ENCODE measurements at regions not wholly inside any gene's neighbourhood (a gene's known extent, or its start where the extent isn't known, plus 50 kb on each side); places are given as distances from the start of the nearest gene placed in this dataset.

DNA sequence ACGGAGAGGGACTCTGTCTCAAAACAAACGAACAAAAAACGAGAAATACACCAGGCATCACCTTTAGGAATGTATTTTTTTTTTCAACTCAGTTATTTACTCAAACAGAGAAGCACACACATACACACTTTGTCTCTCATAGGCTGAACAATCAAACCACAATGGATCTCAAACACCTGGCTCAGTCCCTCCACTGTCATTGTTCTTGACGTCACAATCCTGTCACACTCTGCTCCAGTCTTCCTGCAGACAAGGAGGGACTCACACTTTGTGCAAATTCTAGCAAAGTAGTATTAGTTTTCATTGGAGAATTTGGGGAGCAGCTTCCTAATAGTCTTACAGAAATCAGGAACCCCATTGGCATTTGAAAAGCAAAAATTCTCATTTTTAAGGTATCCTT, 727.8 kb downstream of the BCL11B start:
- Histone ChIP-seq H3K4me1 (ENCODE audit: control insufficient read depth in 3 of 3, insufficient read depth in 3 of 3, low read length in 3 of 3) (no peaks in the 10 kb centered on the region), H3K27ac (ENCODE audit: low read depth, low read length) (no peak overlapping the region), H3K36me3 (ENCODE audit: control insufficient read depth in 3 of 3, insufficient read depth in 3 of 3, low read length in 3 of 3) (no peaks in the 10 kb centered on the region), H3K9me3 (ENCODE audit: control insufficient read depth in 3 of 3, low read length in 3 of 3) (no peaks in the 10 kb centered on the region), H3K27me3 (ENCODE audit: control insufficient read depth in 3 of 3, insufficient read depth in 3 of 3, low read length in 3 of 3) (no peaks in the 10 kb centered on the region), H3K9ac (ENCODE audit: low read depth in 1 of 3, low read length in 3 of 3) (no peak overlapping the region), H3K4me3 (ENCODE audit: low read length in 3 of 3) (no peak overlapping the region)

DNA sequence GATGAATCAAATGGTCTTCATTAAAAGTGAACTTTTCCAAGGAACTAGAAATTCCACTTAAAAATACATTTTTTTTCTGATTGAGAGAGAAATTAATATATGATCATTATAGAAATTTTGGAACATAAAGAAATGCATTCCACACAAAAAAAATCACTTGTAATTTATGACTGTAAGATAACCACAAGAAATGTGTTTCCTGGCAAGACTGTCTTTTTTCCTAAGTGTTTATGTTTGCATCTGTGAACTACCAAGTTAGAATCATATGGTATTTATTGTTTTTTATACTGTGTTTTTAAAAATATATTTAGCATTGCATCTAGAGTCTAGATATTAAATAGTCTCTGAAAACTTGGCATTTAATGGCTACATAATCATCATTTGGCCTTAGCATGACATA, 726.8 kb downstream of the BCL11B start:
- H3K36me3 ChIP-seq (ENCODE audit: control insufficient read depth in 3 of 3, insufficient read depth in 3 of 3, low read length in 3 of 3), result no peaks in the 10 kb centered on the region
- no peak overlapping the region for H3K27ac ChIP-seq (ENCODE audit: low read depth, low read length)
- H3K9me3 ChIP-seq (ENCODE audit: control insufficient read depth in 3 of 3, low read length in 3 of 3), result no peaks in the 10 kb centered on the region
- no peaks in the 10 kb centered on the region for H3K4me1 ChIP-seq (ENCODE audit: control insufficient read depth in 3 of 3, insufficient read depth in 3 of 3, low read length in 3 of 3)
- H3K9ac ChIP-seq (ENCODE audit: low read depth in 1 of 3, low read length in 3 of 3), result no peak overlapping the region
- no peaks in the 10 kb centered on the region for H3K27me3 ChIP-seq (ENCODE audit: control insufficient read depth in 3 of 3, insufficient read depth in 3 of 3, low read length in 3 of 3)
- H3K4me3 ChIP-seq (ENCODE audit: low read length in 3 of 3), result no peak overlapping the region

DNA sequence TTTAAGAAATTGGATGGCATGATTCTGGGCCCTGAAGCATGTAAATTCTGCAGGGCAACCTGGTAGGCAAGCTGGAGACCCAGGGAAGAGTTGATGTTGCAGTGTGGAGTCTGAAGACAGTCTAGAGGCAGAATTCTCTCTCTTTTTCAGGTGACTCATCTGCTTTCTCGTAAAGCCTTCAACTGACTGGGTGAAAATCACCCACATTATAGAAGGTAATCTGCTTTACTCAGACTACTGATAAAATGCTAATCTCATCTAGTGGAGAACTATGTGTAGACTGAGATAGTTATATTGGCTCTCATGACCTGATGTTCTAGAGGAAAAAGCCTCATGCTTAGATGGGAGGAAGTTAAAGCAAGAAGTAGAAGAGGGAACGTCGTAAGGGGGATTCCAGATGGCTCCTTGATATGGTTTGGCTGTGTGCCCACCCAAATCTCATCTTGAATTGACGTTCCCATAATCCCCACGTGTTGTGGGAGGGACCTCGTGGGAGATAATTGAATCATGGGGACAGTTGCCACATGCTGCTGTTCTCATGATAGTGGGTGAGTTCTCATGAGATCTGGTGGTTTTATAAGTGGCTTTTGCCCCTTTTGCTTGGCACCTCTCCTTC, 723.8 kb downstream of the BCL11B start:
- Histone ChIP-seq H3K36me3 (ENCODE audit: control insufficient read depth in 3 of 3, insufficient read depth in 3 of 3, low read length in 3 of 3) (no peaks in the 10 kb centered on the region), H3K9me3 (ENCODE audit: control insufficient read depth in 3 of 3, low read length in 3 of 3) (no peaks in the 10 kb centered on the region), H3K4me1 (ENCODE audit: control insufficient read depth in 3 of 3, insufficient read depth in 3 of 3, low read length in 3 of 3) (no peaks in the 10 kb centered on the region), H3K4me3 (ENCODE audit: low read length in 3 of 3) (no peak overlapping the region), H3K27me3 (ENCODE audit: control insufficient read depth in 3 of 3, insufficient read depth in 3 of 3, low read length in 3 of 3) (no peaks in the 10 kb centered on the region), H3K27ac (ENCODE audit: low read depth, low read length) (no peak overlapping the region), H3K9ac (ENCODE audit: low read depth in 1 of 3, low read length in 3 of 3) (no peak overlapping the region)

DNA sequence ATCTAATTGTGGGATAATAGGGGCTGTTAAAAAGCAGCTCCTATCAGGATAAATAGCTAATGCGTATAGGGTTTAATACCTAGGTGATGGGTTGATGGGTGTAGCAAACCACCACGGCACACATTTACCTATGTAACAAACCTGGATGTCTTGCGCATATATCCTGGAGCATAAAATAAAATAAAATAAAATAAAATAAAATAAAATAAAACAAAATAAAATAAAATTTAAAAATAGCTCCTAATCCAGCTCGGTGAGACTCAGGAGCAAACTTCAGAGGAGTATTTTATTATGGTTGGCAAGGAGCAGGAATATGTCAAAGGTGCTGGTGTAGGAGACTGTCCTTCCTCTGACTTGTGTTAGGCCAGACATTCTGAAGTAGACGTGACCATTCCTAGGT, 721.0 kb downstream of the BCL11B start:
- Histone ChIP-seq H3K27ac (ENCODE audit: low read depth, low read length) (no peak overlapping the region), H3K4me1 (ENCODE audit: control insufficient read depth in 3 of 3, insufficient read depth in 3 of 3, low read length in 3 of 3) (no peaks in the 10 kb centered on the region)

DNA sequence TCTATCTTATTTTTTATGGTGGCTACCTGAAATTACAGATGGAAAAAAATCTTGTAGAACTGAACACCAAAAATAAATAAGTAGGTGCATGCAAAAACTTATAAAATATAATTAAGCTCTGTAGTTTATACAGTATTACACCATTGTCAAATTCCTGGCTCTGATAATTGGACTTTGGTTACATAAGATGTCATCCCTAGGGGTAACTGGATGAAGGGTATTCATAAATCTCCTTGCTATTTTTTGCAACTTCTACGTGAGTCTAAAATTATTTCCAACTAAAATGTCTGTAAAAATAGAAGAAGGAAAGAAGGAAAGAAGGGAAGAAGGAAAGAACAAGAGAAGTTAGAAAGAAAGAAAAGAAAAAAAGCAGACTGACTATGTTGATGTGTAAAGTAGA, 716.6 kb downstream of the BCL11B start:
- Histone ChIP-seq H3K9me3 (ENCODE audit: control insufficient read depth in 3 of 3, low read length in 3 of 3) (no peaks in the 10 kb centered on the region), H3K27me3 (ENCODE audit: control insufficient read depth in 3 of 3, insufficient read depth in 3 of 3, low read length in 3 of 3) (no peaks in the 10 kb centered on the region)

More for the DNA sequence above, 721.0 kb downstream of the BCL11B start:
- no peaks in the 10 kb centered on the region for H3K27me3 ChIP-seq (ENCODE audit: control insufficient read depth in 3 of 3, insufficient read depth in 3 of 3, low read length in 3 of 3)
- H3K9ac ChIP-seq (ENCODE audit: low read depth in 1 of 3, low read length in 3 of 3), result no peak overlapping the region
- no peak overlapping the region for H3K4me3 ChIP-seq (ENCODE audit: low read length in 3 of 3)
- H3K9me3 ChIP-seq (ENCODE audit: control insufficient read depth in 3 of 3, low read length in 3 of 3), result no peaks in the 10 kb centered on the region
- H3K36me3 ChIP-seq (ENCODE audit: control insufficient read depth in 3 of 3, insufficient read depth in 3 of 3, low read length in 3 of 3), result no peaks in the 10 kb centered on the region

DNA sequence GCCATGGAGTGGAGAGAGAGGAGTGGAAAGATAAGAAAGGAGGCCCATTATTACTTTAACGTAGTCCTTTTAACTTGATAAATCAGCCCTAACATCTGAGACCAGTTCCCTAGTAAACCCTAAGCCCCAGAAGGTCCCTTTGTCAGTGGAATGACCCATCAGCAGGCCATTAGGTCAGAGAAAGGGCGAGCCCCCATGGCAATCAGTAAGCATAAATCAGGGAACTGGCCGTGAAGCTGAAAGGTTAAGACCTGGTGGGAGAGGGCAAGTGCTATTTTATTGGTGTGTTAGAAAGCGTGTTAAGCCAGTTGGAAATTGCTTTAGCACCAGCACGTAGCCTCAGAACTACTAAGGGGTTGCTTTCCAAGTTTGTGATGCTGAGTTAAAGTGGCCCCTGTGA, 708.0 kb downstream of the BCL11B start:
- Histone ChIP-seq H3K4me3 (ENCODE audit: low read length in 3 of 3) (no peak overlapping the region), H3K4me1 (ENCODE audit: control insufficient read depth in 3 of 3, insufficient read depth in 3 of 3, low read length in 3 of 3) (no peaks in the 10 kb centered on the region), H3K9me3 (ENCODE audit: control insufficient read depth in 3 of 3, low read length in 3 of 3) (no peaks in the 10 kb centered on the region), H3K27me3 (ENCODE audit: control insufficient read depth in 3 of 3, insufficient read depth in 3 of 3, low read length in 3 of 3) (peaks cover 0 to 3% (median 0%) of the 10 kb centered on the region in 3 donors), H3K36me3 (ENCODE audit: control insufficient read depth in 3 of 3, insufficient read depth in 3 of 3, low read length in 3 of 3) (no peaks in the 10 kb centered on the region), H3K9ac (ENCODE audit: low read depth in 1 of 3, low read length in 3 of 3) (no peak overlapping the region), H3K27ac (ENCODE audit: low read depth, low read length) (no peak overlapping the region)

More for the DNA sequence above, 716.6 kb downstream of the BCL11B start:
- Histone ChIP-seq H3K9ac (ENCODE audit: low read depth in 1 of 3, low read length in 3 of 3) (no peak overlapping the region), H3K27ac (ENCODE audit: low read depth, low read length) (no peak overlapping the region), H3K36me3 (ENCODE audit: control insufficient read depth in 3 of 3, insufficient read depth in 3 of 3, low read length in 3 of 3) (no peaks in the 10 kb centered on the region), H3K4me3 (ENCODE audit: low read length in 3 of 3) (no peak overlapping the region), H3K4me1 (ENCODE audit: control insufficient read depth in 3 of 3, insufficient read depth in 3 of 3, low read length in 3 of 3) (no peaks in the 10 kb centered on the region)

DNA sequence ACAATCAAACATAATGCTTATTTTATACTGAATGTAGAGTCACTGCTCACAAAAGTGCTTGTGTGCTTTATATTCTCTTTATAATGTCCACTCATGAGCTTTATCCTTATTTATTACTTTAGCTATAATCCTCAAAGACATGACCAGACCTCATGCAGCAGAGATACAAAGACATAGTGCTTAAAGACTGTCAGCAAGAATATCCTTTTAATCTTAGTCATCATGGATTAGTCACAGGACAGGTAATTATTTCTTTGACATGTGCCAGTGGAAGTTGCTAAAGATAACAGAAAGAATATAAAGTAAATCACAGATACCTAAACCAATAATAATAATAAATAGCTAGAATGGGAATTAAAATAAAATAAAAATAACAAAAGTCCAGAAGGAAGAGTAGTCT, 707.5 kb downstream of the BCL11B start:
- Histone ChIP-seq H3K4me1 (ENCODE audit: control insufficient read depth in 3 of 3, insufficient read depth in 3 of 3, low read length in 3 of 3) (no peaks in the 10 kb centered on the region), H3K9ac (ENCODE audit: low read depth in 1 of 3, low read length in 3 of 3) (no peak overlapping the region), H3K36me3 (ENCODE audit: control insufficient read depth in 3 of 3, insufficient read depth in 3 of 3, low read length in 3 of 3) (no peaks in the 10 kb centered on the region), H3K27ac (ENCODE audit: low read depth, low read length) (no peak overlapping the region), H3K27me3 (ENCODE audit: control insufficient read depth in 3 of 3, insufficient read depth in 3 of 3, low read length in 3 of 3) (peaks cover 0 to 3% (median 0%) of the 10 kb centered on the region in 3 donors), H3K4me3 (ENCODE audit: low read length in 3 of 3) (no peak overlapping the region), H3K9me3 (ENCODE audit: control insufficient read depth in 3 of 3, low read length in 3 of 3) (no peaks in the 10 kb centered on the region)

DNA sequence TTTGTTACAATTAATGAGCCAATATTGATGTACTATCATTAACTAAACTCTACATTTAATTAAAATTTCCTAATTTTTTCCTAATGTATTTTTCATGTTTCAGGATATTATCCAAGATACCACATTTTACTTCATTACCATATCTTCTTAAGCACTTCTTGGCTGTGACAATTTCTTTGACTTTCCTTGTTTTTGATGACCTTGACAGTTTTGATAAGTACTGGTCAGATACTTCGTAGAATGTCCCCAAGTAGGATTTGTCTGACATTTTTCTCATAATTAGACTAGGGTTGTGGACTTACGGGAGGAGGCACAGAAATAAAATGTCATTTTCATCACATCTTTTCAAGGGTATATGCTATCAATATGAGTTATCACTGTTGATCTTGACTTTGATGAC, 700.9 kb downstream of the BCL11B start:
- no peaks in the 10 kb centered on the region for H3K27me3 ChIP-seq (ENCODE audit: control insufficient read depth in 3 of 3, insufficient read depth in 3 of 3, low read length in 3 of 3)
- H3K9me3 ChIP-seq (ENCODE audit: control insufficient read depth in 3 of 3, low read length in 3 of 3), result peaks cover 0 to 2% (median 0%) of the 10 kb centered on the region in 3 donors
- no peaks in the 10 kb centered on the region for H3K36me3 ChIP-seq (ENCODE audit: control insufficient read depth in 3 of 3, insufficient read depth in 3 of 3, low read length in 3 of 3)
- no peak overlapping the region for H3K27ac ChIP-seq (ENCODE audit: low read depth, low read length)
- H3K9ac ChIP-seq (ENCODE audit: low read depth in 1 of 3, low read length in 3 of 3), result no peak overlapping the region
- no peak overlapping the region for H3K4me3 ChIP-seq (ENCODE audit: low read length in 3 of 3)
- H3K4me1 ChIP-seq (ENCODE audit: control insufficient read depth in 3 of 3, insufficient read depth in 3 of 3, low read length in 3 of 3), result no peaks in the 10 kb centered on the region

DNA sequence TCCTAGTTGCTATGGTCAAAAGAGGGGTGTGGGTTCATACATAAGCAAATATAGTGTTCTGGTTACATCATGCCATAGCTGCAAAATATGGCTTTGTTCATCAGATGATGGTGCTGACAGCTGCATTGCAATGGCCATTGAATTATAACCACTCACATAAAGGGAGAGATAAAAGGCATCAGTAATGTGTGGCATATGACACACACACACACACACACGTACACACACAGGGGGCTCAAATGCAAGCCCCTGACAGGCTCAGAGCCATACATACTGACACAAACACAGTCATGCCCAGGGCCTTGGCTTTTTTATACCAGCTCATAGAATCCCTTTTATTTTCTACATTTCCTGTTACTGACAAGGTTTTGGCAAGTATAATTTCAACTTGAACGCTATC, 698.9 kb downstream of the BCL11B start:
- Histone ChIP-seq H3K27me3 (ENCODE audit: control insufficient read depth in 3 of 3, insufficient read depth in 3 of 3, low read length in 3 of 3) (no peaks in the 10 kb centered on the region), H3K36me3 (ENCODE audit: control insufficient read depth in 3 of 3, insufficient read depth in 3 of 3, low read length in 3 of 3) (no peaks in the 10 kb centered on the region), H3K9ac (ENCODE audit: low read depth in 1 of 3, low read length in 3 of 3) (no peak overlapping the region), H3K9me3 (ENCODE audit: control insufficient read depth in 3 of 3, low read length in 3 of 3) (peaks cover 0 to 2% (median 0%) of the 10 kb centered on the region in 3 donors), H3K4me3 (ENCODE audit: low read length in 3 of 3) (no peak overlapping the region), H3K4me1 (ENCODE audit: control insufficient read depth in 3 of 3, insufficient read depth in 3 of 3, low read length in 3 of 3) (no peaks in the 10 kb centered on the region), H3K27ac (ENCODE audit: low read depth, low read length) (no peak overlapping the region)

DNA sequence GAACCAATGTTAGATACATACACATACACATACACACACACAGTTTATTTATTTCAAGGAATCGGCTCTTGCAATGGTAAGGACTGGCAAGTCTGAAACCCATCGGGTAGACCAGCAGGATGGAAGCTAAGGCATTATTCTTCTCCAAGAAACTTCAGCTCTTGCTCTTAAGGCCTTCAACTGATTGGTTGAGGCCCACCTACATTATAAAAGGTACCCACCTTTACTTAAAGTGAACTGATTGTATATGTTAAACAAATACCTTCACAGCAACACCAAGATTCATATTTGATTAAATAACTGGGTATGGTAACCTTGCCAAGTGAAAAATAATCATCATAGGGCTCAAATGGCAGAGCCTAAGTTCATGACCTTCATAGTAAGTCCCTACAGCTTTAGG, 695.5 kb downstream of the BCL11B start:
- Histone ChIP-seq H3K27ac (ENCODE audit: low read depth, low read length) (no peak overlapping the region), H3K9ac (ENCODE audit: low read depth in 1 of 3, low read length in 3 of 3) (no peak overlapping the region), H3K4me1 (ENCODE audit: control insufficient read depth in 3 of 3, insufficient read depth in 3 of 3, low read length in 3 of 3) (no peaks in the 10 kb centered on the region), H3K9me3 (ENCODE audit: control insufficient read depth in 3 of 3, low read length in 3 of 3) (peaks cover 0 to under 1% (median 0%) of the 10 kb centered on the region in 3 donors), H3K4me3 (ENCODE audit: low read length in 3 of 3) (no peak overlapping the region), H3K36me3 (ENCODE audit: control insufficient read depth in 3 of 3, insufficient read depth in 3 of 3, low read length in 3 of 3) (no peaks in the 10 kb centered on the region), H3K27me3 (ENCODE audit: control insufficient read depth in 3 of 3, insufficient read depth in 3 of 3, low read length in 3 of 3) (no peaks in the 10 kb centered on the region)

Measured in skeletal muscle tissue (tissue), 3 donors.